ENCODE measurements at regions not wholly inside any gene's neighbourhood (a gene's known extent, or its start where the extent isn't known, plus 50 kb on each side); places are given as distances from the start of the nearest gene placed in this dataset.

GRCh38 chr6:148251891-148252290, 90.7 kb upstream of the SASH1 start:
- Histone ChIP-seq H3F3A (ENCODE audit: insufficient read depth, low read length) (no peaks in the 10 kb centered on the region), H3K36me3 (ENCODE audit: insufficient read depth, low read length) (no peaks in the 10 kb centered on the region), H3K4me3 (ENCODE audit: low read depth, low read length, poor library complexity, severe bottlenecking) (no peak overlapping the region), H3K27ac (ENCODE audit: low read depth, low read length, poor library complexity, severe bottlenecking) (no peak overlapping the region), H3K79me2 (ENCODE audit: insufficient read depth, low read length) (no peaks in the 10 kb centered on the region), H2AFZ (ENCODE audit: low read length) (no peak overlapping the region), H4K20me1 (ENCODE audit: insufficient read depth, low read length) (no peaks in the 10 kb centered on the region), H3K4me1 (ENCODE audit: insufficient read depth, low read length, severe bottlenecking) (no peaks in the 10 kb centered on the region), H3K27me3 (ENCODE audit: insufficient read depth, low read length) (no peaks in the 10 kb centered on the region), H3K9me2 (ENCODE audit: low read depth, low read length) (no peaks in the 10 kb centered on the region), H3K4me2 (ENCODE audit: low read length) (no peak overlapping the region), H3K9me3 (ENCODE audit: low read length) (no peaks in the 10 kb centered on the region), H3K9ac (ENCODE audit: low read length) (no peak overlapping the region)
- TF ChIP-seq EZH2 (IDR thresholded peaks at IDR 0.05; ENCODE audit: borderline replicate concordance, low read length) (no peak), CTCF (IDR thresholded peaks at IDR 0.05; ENCODE audit: low read length) (no peak)

GRCh38 chr6:148257810-148258209, 84.8 kb upstream of the SASH1 start:
- no peaks in the 10 kb centered on the region for H3K36me3 ChIP-seq (ENCODE audit: insufficient read depth, low read length)
- H2AFZ ChIP-seq (ENCODE audit: low read length): no peak overlapping the region
- no peaks in the 10 kb centered on the region for H3K79me2 ChIP-seq (ENCODE audit: insufficient read depth, low read length)
- H3K27me3 ChIP-seq (ENCODE audit: insufficient read depth, low read length): no peaks in the 10 kb centered on the region
- H3K27ac ChIP-seq (ENCODE audit: low read depth, low read length, poor library complexity, severe bottlenecking): no peak overlapping the region
- H3K9me2 ChIP-seq (ENCODE audit: low read depth, low read length): no peaks in the 10 kb centered on the region
- no peaks in the 10 kb centered on the region for H3K9me3 ChIP-seq (ENCODE audit: low read length)
- no peak overlapping the region for H3K9ac ChIP-seq (ENCODE audit: low read length)
- no peaks in the 10 kb centered on the region for H3F3A ChIP-seq (ENCODE audit: insufficient read depth, low read length)
- no peak for TF ChIP-seq EZH2 (IDR thresholded peaks at IDR 0.05; ENCODE audit: borderline replicate concordance, low read length)
- TF ChIP-seq CTCF (IDR thresholded peaks at IDR 0.05; ENCODE audit: low read length): no peak
- H3K4me3 ChIP-seq (ENCODE audit: low read depth, low read length, poor library complexity, severe bottlenecking): no peak overlapping the region
- H3K4me2 ChIP-seq (ENCODE audit: low read length): no peak overlapping the region
- no peaks in the 10 kb centered on the region for H3K4me1 ChIP-seq (ENCODE audit: insufficient read depth, low read length, severe bottlenecking)
- H4K20me1 ChIP-seq (ENCODE audit: insufficient read depth, low read length): no peaks in the 10 kb centered on the region

- H3F3A ChIP-seq (ENCODE audit: insufficient read depth, low read length): no peaks in the 10 kb centered on the region
- no peaks in the 10 kb centered on the region for H3K79me2 ChIP-seq (ENCODE audit: insufficient read depth, low read length)
- no peaks in the 10 kb centered on the region for H3K9me3 ChIP-seq (ENCODE audit: low read length)
- no peak overlapping the region for H2AFZ ChIP-seq (ENCODE audit: low read length)
- H4K20me1 ChIP-seq (ENCODE audit: insufficient read depth, low read length): no peaks in the 10 kb centered on the region
- H3K27me3 ChIP-seq (ENCODE audit: insufficient read depth, low read length): no peaks in the 10 kb centered on the region
- no peak overlapping the region for H3K4me2 ChIP-seq (ENCODE audit: low read length)
- no peak overlapping the region for H3K27ac ChIP-seq (ENCODE audit: low read depth, low read length, poor library complexity, severe bottlenecking)
- no peaks in the 10 kb centered on the region for H3K9me2 ChIP-seq (ENCODE audit: low read depth, low read length)
- H3K9ac ChIP-seq (ENCODE audit: low read length): no peak overlapping the region
- no peak overlapping the region for H3K4me3 ChIP-seq (ENCODE audit: low read depth, low read length, poor library complexity, severe bottlenecking)
- H3K36me3 ChIP-seq (ENCODE audit: insufficient read depth, low read length): no peaks in the 10 kb centered on the region
- TF ChIP-seq CTCF (IDR thresholded peaks at IDR 0.05; ENCODE audit: low read length) (no peak), EZH2 (IDR thresholded peaks at IDR 0.05; ENCODE audit: borderline replicate concordance, low read length) (no peak)
- H3K4me1 ChIP-seq (ENCODE audit: insufficient read depth, low read length, severe bottlenecking): no peaks in the 10 kb centered on the region
Measured at GRCh38 chr6:148258868-148259267, 83.8 kb upstream of the SASH1 start.

All from OCI-LY1 (cell line).